K562 (cell line): ENCODE measurements at regions not wholly inside any gene's neighbourhood (a gene's known extent, or its start where the extent isn't known, plus 50 kb on each side); places are given as distances from the start of the nearest gene placed in this dataset.

ENCODE experiments used
- ESRRA ChIP-seq: fragments of 450-650 bp; IDR thresholded peaks from 2 replicates; pipeline ENCODE4 v1.6.1; 2014; ENCODE audit warnings: low read depth, mild to moderate bottlenecking, moderate library complexity, borderline replicate concordance
- GTF2F1 ChIP-seq: IDR thresholded peaks from 2 replicates; pipeline ENCODE4 v1.6.1; 2011; ENCODE audit warnings: low read depth, low read length, improper control_type of control experiment
- HDAC2 ChIP-seq: fragments of 450-650 bp; IDR thresholded peaks from 2 replicates; pipeline ENCODE4 v1.6.1; 2016; ENCODE audit warnings: mild to moderate bottlenecking
- NFYB ChIP-seq: IDR thresholded peaks from 2 replicates; pipeline ENCODE4 v1.6.1; 2011; ENCODE audit warnings: mild to moderate bottlenecking, moderate library complexity; ENCODE audit not compliant: insufficient read length; ENCODE audit errors: extremely low read depth
- SP1 ChIP-seq: sonication (generic); formaldehyde crosslinking; IDR thresholded peaks from 2 replicates; pipeline ENCODE4 v1.8.1; 2022; ENCODE audit warnings: mild to moderate bottlenecking, missing genetic modification reagents
- ZNF3 ChIP-seq: fragments of 250-450 bp; sonication (Bioruptor Pico); IDR thresholded peaks from 2 replicates; pipeline ENCODE4 v1.5.0; 2021; ENCODE audit warnings: mild to moderate bottlenecking, moderate library complexity
- TF ChIP-seq, protein P1 (sequence below), 3 experiments: IDR thresholded peaks in 2 of 3; conservative IDR thresholded peaks in 1 of 3; 2 replicates each; pipeline ENCODE4 v1.5.1; 2011 to 2012; ENCODE audit warnings: low read length in 3 of 3, mild to moderate bottlenecking in 3 of 3, control low read depth in 2 of 3, improper control_type of control experiment in 1 of 3, inconsistent platforms in 1 of 3, low read depth in 1 of 3, mixed read lengths in 1 of 3, moderate library complexity in 1 of 3; ENCODE audit not compliant: insufficient read depth in 2 of 3
- TF ChIP-seq, protein P2 (sequence below), 2 experiments: fragments of 450-650 bp; IDR thresholded peaks; 2 replicates each; pipeline ENCODE4 v1.6.1; 2016; ENCODE audit warnings: mild to moderate bottlenecking in 2 of 2, borderline replicate concordance in 1 of 2, low read depth in 1 of 2, moderate library complexity in 1 of 2

DNA sequence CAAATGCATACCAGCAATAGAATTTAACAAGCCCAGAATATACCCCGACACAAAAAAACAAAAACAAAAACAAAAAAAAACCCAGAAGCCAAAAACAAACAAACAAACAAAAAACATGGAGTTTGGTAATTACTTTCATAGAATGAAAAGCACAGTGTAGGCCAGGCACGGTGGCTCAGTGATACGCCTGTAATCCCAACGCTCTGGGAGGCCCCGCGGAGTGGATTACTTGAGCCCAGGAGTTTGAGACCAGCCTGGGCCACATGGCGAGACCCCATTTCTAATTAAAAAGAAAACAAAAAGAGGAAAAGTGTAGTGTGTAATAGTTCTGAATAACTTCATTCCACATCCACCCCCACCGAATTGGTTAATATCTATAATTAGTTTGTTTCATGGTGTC, 1265.7 kb downstream of the NCAM2 start:
- TF ChIP-seq, protein P1, sequence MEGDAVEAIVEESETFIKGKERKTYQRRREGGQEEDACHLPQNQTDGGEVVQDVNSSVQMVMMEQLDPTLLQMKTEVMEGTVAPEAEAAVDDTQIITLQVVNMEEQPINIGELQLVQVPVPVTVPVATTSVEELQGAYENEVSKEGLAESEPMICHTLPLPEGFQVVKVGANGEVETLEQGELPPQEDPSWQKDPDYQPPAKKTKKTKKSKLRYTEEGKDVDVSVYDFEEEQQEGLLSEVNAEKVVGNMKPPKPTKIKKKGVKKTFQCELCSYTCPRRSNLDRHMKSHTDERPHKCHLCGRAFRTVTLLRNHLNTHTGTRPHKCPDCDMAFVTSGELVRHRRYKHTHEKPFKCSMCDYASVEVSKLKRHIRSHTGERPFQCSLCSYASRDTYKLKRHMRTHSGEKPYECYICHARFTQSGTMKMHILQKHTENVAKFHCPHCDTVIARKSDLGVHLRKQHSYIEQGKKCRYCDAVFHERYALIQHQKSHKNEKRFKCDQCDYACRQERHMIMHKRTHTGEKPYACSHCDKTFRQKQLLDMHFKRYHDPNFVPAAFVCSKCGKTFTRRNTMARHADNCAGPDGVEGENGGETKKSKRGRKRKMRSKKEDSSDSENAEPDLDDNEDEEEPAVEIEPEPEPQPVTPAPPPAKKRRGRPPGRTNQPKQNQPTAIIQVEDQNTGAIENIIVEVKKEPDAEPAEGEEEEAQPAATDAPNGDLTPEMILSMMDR (IDR thresholded peaks at IDR 0.05 in 2 of 3, conservative IDR thresholded peaks at IDR 0.05 in 1 of 3; ENCODE audit: insufficient read depth in 2 of 3, low read depth in 1 of 3, low read length in 3 of 3), result no peak
- TF ChIP-seq NFYB, result no peak
- no peak for TF ChIP-seq SP1 (CRISPR knock-in tag)
- no peak for TF ChIP-seq ESRRA
- TF ChIP-seq, protein P2, sequence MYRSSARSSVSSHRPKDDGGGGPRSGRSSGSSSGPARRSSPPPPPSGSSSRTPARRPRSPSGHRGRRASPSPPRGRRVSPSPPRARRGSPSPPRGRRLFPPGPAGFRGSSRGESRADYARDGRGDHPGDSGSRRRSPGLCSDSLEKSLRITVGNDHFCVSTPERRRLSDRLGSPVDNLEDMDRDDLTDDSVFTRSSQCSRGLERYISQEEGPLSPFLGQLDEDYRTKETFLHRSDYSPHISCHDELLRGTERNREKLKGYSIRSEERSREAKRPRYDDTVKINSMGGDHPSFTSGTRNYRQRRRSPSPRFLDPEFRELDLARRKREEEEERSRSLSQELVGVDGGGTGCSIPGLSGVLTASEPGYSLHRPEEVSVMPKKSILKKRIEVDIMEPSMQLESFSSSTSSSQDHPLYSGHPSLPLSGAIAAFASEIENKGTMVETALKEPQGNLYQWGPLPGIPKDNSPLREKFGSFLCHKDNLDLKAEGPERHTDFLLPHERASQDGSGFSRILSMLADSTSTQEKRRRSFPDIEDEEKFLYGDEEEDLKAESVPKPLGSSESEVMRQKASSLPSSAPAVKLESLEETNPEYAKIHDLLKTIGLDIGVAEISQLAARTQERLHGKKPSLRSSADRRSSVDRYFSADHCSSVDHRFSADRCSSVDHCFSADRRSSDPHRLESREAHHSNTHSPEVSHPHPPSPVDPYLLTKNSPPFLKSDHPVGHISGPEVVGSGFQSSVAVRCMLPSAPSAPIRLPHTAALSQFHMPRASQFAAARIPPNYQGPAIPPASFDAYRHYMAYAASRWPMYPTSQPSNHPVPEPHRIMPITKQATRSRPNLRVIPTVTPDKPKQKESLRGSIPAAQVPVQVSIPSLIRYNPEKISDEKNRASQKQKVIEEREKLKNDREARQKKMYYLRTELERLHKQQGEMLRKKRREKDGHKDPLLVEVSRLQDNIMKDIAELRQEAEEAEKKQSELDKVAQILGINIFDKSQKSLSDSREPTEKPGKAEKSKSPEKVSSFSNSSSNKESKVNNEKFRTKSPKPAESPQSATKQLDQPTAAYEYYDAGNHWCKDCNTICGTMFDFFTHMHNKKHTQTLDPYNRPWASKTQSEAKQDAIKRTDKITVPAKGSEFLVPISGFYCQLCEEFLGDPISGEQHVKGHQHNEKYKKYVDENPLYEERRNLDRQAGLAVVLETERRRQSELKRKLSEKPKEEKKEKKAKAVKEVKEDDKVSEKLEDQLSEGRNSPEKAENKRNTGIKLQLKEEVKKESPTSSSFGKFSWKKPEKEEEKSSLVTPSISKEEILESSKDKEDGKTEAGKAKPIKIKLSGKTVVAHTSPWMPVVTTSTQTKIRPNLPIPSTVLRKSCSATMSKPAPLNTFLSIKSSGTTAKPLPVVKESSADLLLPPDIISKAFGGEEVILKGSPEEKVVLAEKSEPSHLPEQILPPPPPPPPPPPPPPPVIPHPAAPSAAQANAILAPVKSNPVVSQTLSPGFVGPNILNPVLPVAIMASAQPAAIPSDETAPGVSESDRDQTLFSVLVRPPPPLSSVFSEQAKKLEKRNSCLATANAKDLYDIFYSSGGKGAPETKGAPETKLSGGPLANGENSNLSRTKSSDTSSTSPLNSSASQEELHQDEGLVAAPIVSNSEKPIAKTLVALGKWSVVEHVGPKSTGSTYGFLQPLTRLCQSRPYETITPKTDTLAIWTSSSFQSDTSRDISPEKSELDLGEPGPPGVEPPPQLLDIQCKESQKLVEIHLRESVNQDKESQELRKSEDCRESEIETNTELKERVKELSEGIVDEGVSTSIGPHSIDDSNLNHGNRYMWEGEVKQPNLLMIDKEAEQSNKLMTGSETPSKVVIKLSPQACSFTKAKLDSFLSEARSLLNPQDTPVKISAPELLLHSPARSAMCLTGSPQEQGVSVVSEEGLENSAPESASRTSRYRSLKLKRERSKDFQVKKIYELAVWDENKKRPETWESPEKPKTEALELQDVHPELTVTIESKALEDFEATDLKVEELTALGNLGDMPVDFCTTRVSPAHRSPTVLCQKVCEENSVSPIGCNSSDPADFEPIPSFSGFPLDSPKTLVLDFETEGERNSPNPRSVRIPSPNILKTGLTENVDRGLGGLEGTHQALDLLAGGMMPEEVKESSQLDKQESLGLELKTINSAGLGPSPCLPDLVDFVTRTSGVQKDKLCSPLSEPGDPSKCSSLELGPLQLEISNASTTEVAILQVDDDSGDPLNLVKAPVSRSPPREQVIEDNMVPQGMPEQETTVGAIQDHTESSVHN (IDR thresholded peaks at IDR 0.05; ENCODE audit: borderline replicate concordance in 1 of 2, low read depth in 1 of 2), result no peak
- TF ChIP-seq ZNF3 (CRISPR knock-in tag), result no peak
- TF ChIP-seq HDAC2, result no peak
- no peak for TF ChIP-seq GTF2F1
